Natural killer cell treated with Interleukin-12 subunit alpha and Interleukin-12 subunit beta and Interleukin-15 and Interleukin-18, amount 100 ng/mL, for 72 hours (primary cell): ENCODE measurements at regions not wholly inside any gene's neighbourhood (a gene's known extent, or its start where the extent isn't known, plus 50 kb on each side); places are given as distances from the start of the nearest gene placed in this dataset.

Experiments
- ATAC-seq, 2 donors: fragments of 150-1000 bp; cut with Tn5 transposase in 1 of 2; sonication (Bioruptor Pico), chemical (Tn5 transposase) in 1 of 2; 2 replicates each; pipeline ENCODE4 v1.10.0; 2021
- DNase-seq: peaks from one replicate; pipeline ENCODE4 v3.0.0; 2022; ENCODE audit warnings: low spot score
- H3K27ac Mint-ChIP-seq, 2 donors: 1 replicate in 1 of 2; 2 replicates in 1 of 2; pipeline ENCODE4 v1.8.0; 2022; ENCODE audit warnings: mixed read lengths in 2 of 2, mild to moderate bottlenecking in 1 of 2, moderate library complexity in 1 of 2
- H3K27me3 Mint-ChIP-seq, 2 donors: 1 replicate in 1 of 2; 2 replicates in 1 of 2; pipeline ENCODE4 v1.8.0; 2022; ENCODE audit warnings: mixed read lengths in 2 of 2
- H3K36me3 Mint-ChIP-seq: one replicate; pipeline ENCODE4 v1.8.0; 2022; ENCODE audit warnings: mixed read lengths
- H3K4me1 Mint-ChIP-seq, 2 donors: 1 replicate in 1 of 2; 2 replicates in 1 of 2; pipeline ENCODE4 v1.8.0; 2022; ENCODE audit warnings: low read depth in 2 of 2, mixed read lengths in 2 of 2, mild to moderate bottlenecking in 1 of 2
- H3K4me3 Mint-ChIP-seq: one replicate; pipeline ENCODE4 v1.8.0; 2022; ENCODE audit warnings: mixed read lengths
- H3K9me3 Mint-ChIP-seq: 2 replicates; pipeline ENCODE4 v1.8.0; 2022; ENCODE audit warnings: mixed read lengths

DNA sequence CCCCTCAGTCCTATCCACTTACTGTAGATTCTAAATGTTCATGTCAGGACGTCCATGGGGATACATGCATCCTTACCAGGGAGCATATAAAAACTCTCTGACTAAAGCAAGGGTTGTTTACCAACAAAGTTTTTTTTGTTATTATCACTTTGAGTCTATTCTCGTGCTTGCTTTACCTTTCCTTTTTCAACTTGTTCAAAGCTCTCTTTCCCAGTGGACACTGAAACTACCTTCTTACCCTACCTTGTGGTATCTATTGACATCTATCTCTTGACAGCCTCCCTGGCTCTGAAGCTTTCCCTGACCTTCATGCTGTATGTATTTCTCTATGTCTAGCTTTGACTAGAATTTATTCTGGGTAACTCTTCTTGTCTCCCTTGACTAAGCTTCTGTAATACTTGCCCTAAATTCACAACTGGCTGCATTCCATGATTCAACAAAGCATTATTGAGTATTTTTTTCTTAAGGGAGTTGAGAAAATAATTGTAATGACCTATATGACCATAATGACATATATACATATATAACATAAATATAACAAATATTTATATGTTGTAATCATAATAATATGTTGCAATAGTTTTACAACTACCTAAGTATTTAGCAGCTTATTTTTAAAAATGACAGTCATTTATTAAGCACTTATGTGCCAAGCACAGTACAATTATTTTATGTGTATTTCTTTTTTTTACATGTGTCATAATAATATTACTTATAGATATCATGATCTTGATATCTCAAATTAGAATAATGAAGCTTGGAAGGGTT, 403.4 kb upstream of the SPRY2 start:
- Mint-ChIP-seq H3K9me3 (no peaks in the 10 kb centered on the region), H3K27ac (no peak overlapping the region), H3K36me3 (no peaks in the 10 kb centered on the region), H3K4me1 (no peaks in the 10 kb centered on the region), H3K4me3 (no peak overlapping the region), H3K27me3 (peaks cover 0 to 7% of the 10 kb centered on the region in 2 donors)
- no peak for DNase-seq
- no peak for ATAC-seq

DNA sequence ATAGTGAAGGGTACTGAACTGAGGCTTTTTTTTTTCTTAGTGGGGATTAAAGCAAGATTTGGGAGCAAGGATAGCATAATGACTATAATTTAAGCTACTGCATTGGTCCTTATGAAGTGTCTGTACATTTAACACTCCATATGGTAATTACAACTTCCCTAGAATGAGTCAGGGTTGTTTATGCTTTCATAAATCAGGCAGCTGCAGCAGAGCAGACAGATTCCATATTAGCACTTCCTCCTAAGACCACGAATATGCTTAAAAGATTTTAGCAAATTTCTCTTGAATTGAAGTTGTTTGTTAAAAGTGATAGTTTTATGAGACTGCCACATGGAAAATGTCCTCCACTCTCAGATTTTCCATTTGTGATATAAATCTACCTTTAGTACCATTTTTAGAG, 401.1 kb upstream of the SPRY2 start:
- ATAC-seq = no peak
- H3K9me3 Mint-ChIP-seq = peaks cover 3% of the 10 kb centered on the region
- no peak overlapping the region for H3K4me3 Mint-ChIP-seq
- DNase-seq = no peak
- peaks cover 0 to 2% of the 10 kb centered on the region in 2 donors for H3K27me3 Mint-ChIP-seq
- H3K4me1 Mint-ChIP-seq = no peaks in the 10 kb centered on the region
- H3K36me3 Mint-ChIP-seq = peaks cover 11% of the 10 kb centered on the region
- H3K27ac Mint-ChIP-seq = no peak overlapping the region

DNA sequence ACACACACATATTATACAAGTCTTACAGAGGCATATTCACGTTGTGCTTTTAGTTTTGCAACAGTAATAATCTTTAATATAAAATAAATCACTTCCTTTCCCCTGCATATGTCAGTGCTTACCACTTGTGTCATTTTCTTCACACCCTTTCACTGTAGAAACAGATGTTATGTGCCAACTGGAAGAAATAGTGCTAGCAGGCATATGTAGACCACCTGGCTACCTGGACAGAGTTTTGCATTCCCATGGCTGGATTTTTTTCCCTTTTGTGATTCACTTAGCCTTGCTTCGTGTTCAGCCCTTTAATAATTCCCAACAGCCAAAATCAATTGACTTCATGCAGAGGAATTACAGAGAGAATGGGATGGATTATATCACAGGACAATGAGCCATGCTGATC, 399.1 kb upstream of the SPRY2 start:
- DNase-seq (no peak), ATAC-seq (no peak)
- peaks cover 0 to 2% of the 10 kb centered on the region in 2 donors for H3K27me3 Mint-ChIP-seq
- H3K4me3 Mint-ChIP-seq = no peak overlapping the region
- H3K9me3 Mint-ChIP-seq = peaks cover 3% of the 10 kb centered on the region
- no peaks in the 10 kb centered on the region for H3K4me1 Mint-ChIP-seq
- H3K27ac Mint-ChIP-seq = no peak overlapping the region
- H3K36me3 Mint-ChIP-seq = peaks cover 11% of the 10 kb centered on the region

DNA sequence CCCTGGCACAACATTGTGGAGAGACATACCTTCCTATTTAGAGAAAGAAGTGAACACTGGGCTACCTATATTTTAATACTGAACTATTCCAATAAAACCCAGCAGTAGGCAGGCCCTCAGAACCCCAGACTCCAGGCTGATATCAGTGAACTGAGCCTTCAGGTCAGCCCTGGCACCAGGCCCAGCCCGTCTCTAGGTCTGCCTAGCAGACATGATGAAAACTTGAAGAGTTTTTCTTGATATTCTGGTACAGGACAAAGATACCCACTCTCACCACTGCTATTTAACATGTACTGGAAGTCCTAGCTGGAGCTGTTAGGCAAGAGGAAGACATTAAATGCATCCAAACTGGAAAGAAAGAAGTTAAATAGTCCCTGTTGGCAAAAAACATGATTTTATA, 396.6 kb upstream of the SPRY2 start:
- H3K9me3 Mint-ChIP-seq = peaks cover 3% of the 10 kb centered on the region
- H3K27ac Mint-ChIP-seq = no peak overlapping the region
- H3K4me3 Mint-ChIP-seq = no peak overlapping the region
- peaks cover 11% of the 10 kb centered on the region for H3K36me3 Mint-ChIP-seq
- H3K27me3 Mint-ChIP-seq = peaks cover 0 to 2% of the 10 kb centered on the region in 2 donors
- ATAC-seq (no peak), DNase-seq (no peak)
- H3K4me1 Mint-ChIP-seq = no peaks in the 10 kb centered on the region

DNA sequence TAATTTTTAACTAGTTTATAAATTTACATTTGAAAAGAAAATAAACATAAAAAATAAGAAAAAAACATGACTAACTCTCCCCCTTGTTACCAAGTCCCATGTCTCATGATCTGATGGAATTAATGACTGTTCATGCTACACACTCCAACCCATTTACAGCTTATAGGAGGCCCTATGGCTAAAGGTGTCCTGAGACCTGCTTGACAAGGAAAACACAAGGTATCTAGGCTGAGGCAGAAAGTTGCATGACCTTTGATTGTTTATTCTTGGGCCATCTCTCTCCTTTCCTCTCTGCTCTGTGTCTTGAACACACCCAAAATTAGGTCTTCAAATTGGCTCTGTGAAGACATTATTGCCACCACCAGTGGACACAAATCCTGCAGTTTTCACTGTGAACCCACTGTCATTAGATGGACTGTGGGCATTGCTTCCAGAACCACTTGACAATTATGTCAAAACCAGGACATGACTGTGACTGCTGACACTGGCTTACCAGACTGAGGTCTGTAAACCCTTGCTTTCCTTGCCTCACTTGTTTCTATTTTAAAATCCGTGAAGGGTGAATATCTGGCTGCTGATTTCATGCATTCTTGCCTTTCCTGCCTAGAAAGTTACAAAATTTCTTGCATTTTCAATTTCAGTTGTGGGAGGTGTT, 386.5 kb upstream of the SPRY2 start:
- peaks cover 0 to 8% of the 10 kb centered on the region in 2 donors for H3K4me1 Mint-ChIP-seq
- no peak overlapping the region for H3K4me3 Mint-ChIP-seq
- no peak for ATAC-seq
- H3K27ac Mint-ChIP-seq = no peak overlapping the region
- no peaks in the 10 kb centered on the region for H3K27me3 Mint-ChIP-seq
- DNase-seq = no peak
- H3K9me3 Mint-ChIP-seq = peaks cover 5% of the 10 kb centered on the region
- no peaks in the 10 kb centered on the region for H3K36me3 Mint-ChIP-seq

DNA sequence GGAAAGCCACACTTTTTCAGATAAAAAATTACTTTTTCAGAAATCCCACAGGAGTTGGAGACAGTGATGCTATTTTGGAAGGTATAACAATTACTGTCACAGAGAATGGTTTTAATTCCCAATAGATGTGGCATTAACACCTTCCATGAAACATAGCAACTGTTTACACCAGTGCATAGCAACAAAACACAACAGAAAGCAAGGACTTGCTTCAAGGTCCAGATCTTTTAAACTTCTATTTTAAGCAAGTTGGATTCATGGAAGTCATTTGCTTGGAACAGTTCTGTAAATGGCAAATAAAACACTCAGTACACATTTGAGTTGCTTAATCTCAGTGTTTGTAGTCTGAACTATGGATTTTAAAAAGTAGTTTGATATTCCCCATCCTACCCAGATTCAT, 385.9 kb upstream of the SPRY2 start:
- no peaks in the 10 kb centered on the region for H3K36me3 Mint-ChIP-seq
- peaks cover 5% of the 10 kb centered on the region for H3K9me3 Mint-ChIP-seq
- ATAC-seq = no peak
- no peak overlapping the region for H3K4me3 Mint-ChIP-seq
- H3K27me3 Mint-ChIP-seq = no peaks in the 10 kb centered on the region
- no peak for DNase-seq
- peaks cover 0 to 9% of the 10 kb centered on the region in 2 donors for H3K4me1 Mint-ChIP-seq
- H3K27ac Mint-ChIP-seq = no peak overlapping the region

DNA sequence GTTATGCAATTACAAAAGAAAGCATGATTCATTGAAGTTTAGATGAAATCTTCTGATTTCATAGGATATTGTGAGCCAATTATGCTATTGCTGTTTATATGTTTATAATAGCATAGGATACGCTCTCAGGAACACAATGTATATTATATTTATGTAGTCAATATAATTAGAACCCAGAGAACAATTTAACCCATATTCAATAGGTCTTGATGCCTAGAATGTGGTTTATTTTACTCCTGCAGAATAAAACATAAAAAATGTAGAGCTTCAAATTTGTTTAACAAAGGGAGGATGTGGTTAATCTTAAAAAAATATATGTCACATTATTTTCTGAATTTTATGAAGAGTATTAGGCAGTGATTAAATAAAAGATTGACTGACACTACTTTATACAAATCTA, 380.8 kb upstream of the SPRY2 start:
- Mint-ChIP-seq H3K4me1 (peaks cover 0 to 5% of the 10 kb centered on the region in 2 donors), H3K4me3 (no peak overlapping the region), H3K9me3 (no peaks in the 10 kb centered on the region), H3K27me3 (peaks cover 0 to 2% of the 10 kb centered on the region in 2 donors), H3K36me3 (no peaks in the 10 kb centered on the region), H3K27ac (no peak overlapping the region)
- DNase-seq = no peak
- no peak for ATAC-seq

DNA sequence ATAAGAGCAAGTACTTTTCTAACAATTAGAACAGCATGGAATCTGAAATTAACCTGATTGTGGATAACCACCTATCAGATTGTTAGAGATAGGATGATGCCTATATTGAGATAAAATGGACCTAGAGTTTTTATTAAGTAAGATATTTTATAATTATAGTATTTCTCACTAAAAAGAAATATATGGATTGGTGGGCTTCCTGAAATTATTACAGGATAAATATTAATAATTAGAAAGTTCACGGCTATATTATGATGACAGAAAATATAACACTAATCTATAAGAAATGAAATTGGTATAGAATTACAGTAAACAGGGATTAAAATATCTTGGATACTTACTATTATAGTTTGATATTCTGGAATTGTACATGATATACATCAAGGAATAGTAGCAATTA, 378.0 kb upstream of the SPRY2 start:
- Mint-ChIP-seq H3K4me3 (no peak overlapping the region), H3K4me1 (peaks cover 0 to 5% of the 10 kb centered on the region in 2 donors), H3K36me3 (no peaks in the 10 kb centered on the region), H3K27me3 (peaks cover 0 to 2% of the 10 kb centered on the region in 2 donors), H3K9me3 (peaks cover 3% of the 10 kb centered on the region), H3K27ac (no peak overlapping the region)
- DNase-seq = no peak
- no peak for ATAC-seq

DNA sequence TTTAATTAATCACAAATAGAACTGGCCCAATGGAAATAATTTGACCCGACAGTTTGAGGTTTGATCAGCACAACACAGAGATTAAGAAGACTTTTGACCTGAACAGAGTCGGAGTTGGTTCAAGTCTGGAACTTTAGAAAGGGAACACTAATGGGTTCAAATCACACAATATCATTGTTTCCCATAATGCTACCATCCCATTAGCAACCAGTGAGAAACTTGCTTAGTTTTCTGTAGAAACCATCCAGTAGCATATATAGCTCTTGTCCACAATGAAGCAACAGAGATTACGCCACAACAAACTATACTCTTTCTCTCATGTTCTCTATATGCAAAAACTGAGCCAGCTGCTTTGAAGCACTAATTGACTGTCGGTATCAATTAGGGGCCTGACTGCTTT, 376.9 kb upstream of the SPRY2 start:
- Mint-ChIP-seq H3K36me3 (peaks cover 8% of the 10 kb centered on the region), H3K27ac (no peak overlapping the region), H3K4me3 (no peak overlapping the region), H3K4me1 (peaks cover 0 to 3% of the 10 kb centered on the region in 2 donors), H3K9me3 (peaks cover 6% of the 10 kb centered on the region), H3K27me3 (peaks cover 0 to 2% of the 10 kb centered on the region in 2 donors)
- DNase-seq (no peak), ATAC-seq (no peak)

DNA sequence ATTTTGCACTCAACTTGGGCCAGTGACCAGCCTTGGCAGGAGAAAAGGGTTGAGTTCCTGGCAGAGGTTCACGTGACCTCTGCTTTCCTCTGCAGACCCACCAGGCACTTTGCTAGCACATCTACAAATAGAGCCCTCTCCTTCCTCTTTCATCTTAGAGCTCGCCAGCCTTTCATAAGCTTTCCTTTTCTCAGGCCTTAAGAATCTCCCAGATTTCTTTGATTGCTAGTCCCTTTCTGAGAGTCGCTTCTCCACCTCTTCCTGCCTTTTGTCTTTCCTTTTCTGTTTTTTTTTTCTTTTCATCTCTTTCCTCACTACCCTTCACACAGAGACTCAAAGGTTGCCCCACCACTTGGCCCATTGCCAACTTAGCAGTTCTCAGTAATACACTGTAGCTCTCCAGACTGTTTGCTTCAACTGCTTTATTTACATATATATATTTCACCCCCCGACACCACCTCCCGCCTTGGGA, 375.7 kb upstream of the SPRY2 start:
- DNase-seq = no peak
- Mint-ChIP-seq H3K4me1 (no peaks in the 10 kb centered on the region), H3K27me3 (peaks cover 0 to 2% of the 10 kb centered on the region in 2 donors), H3K4me3 (no peak overlapping the region), H3K36me3 (peaks cover 8% of the 10 kb centered on the region), H3K27ac (no peak overlapping the region), H3K9me3 (peaks cover 6% of the 10 kb centered on the region)
- ATAC-seq = no peak

DNA sequence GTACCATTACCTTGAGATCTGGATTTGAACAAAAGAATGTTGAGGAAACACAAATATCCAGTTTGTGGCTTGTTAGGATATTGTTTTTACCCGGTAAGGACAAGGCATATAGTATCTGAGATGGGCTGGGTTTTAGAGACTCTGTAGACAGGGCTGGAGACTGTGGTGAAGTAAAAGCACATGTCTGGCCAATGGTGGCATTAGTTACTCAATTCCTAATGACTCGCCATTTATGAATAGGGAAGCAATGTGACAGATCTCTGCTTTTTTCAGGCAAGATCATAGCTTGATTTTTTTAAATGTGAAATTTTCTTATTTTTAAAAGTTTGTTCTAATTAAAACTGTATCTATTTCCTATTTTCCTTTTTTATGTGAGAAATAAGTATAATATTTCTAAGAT, 371.1 kb upstream of the SPRY2 start:
- DNase-seq = no peak
- Mint-ChIP-seq H3K4me1 (no peaks in the 10 kb centered on the region), H3K27me3 (peaks cover 0 to 2% of the 10 kb centered on the region in 2 donors), H3K9me3 (peaks cover 6% of the 10 kb centered on the region), H3K36me3 (peaks cover 8% of the 10 kb centered on the region), H3K27ac (no peak overlapping the region), H3K4me3 (no peak overlapping the region)
- ATAC-seq = no peak

DNA sequence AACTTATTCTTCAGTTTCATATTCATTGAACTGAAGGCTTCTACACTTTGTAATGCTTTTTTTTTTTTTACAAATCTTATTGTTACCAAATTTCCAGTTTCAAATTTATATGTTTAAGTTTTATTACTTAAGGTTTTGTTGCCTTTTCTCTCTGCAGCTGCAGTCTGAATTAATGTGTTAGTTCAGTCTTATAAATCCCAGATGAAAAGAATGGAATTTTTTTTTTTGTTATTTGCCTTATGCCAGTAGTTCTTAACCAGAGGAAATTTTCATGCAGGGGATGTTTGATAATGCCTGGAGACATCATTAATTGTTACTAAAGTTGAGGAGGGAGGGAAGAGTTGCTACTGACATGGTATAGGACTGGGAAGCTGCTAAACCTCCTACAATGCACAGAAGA, 367.9 kb upstream of the SPRY2 start:
- H3K4me1 Mint-ChIP-seq = no peaks in the 10 kb centered on the region
- DNase-seq (no peak), ATAC-seq (no peak)
- H3K27me3 Mint-ChIP-seq = peaks cover 0 to 2% of the 10 kb centered on the region in 2 donors
- H3K27ac Mint-ChIP-seq = no peak overlapping the region
- H3K4me3 Mint-ChIP-seq = no peak overlapping the region
- peaks cover 7% of the 10 kb centered on the region for H3K36me3 Mint-ChIP-seq
- H3K9me3 Mint-ChIP-seq = peaks cover 2% of the 10 kb centered on the region

DNA sequence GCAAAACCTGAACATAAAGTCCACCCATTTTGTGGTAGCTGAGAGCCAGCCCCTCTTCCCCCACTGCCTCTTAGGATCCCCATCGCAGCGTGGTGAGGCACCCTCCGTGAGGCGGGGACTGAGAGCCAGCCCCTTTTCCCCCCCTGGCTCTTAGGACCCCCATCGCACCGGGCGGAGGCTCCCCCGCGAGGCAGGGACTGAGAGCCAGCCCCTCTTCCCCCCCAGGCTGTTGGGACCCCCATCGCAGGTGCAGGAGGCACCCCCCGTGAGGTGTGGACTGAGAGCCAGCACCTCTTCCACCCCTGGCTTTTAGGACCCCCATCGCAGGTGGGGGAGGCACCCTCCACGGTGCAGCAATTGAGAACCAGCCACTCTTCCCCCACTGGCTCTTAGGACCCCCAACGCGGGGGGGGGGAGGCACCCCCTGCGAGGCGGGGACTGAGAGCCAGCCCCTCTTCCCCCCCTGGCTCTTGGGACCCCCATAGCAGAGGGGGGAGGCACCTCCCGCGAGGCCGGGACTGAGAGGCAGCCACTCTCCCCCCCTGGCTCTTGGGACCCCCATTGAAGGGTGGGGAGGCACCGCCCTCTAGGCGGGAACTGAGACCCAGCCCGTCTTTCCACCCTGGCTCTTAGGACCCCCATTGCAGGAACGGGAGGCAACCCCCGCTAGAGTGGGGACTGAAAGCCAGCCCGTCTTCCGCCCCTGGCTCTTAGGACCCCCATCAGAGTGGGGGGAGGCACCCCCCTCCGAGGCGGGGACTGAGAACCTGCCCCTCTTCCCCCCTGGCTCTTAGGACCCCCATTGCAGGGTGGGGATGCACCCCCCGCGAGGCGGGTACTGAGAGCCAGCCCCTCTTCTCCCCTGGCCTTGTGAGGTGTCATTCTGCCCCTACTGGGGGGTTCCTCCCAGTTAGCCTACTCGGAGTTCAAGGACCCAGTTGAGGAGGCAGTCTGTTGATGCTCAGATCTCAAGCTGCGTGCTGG, 366.4 kb upstream of the SPRY2 start:
- peaks cover 1% of the 10 kb centered on the region for H3K36me3 Mint-ChIP-seq
- peaks cover 0 to 2% of the 10 kb centered on the region in 2 donors for H3K27me3 Mint-ChIP-seq
- ATAC-seq (no peak), DNase-seq (no peak)
- no peak overlapping the region for H3K4me3 Mint-ChIP-seq
- no peak overlapping the region for H3K27ac Mint-ChIP-seq
- no peaks in the 10 kb centered on the region for H3K4me1 Mint-ChIP-seq
- peaks cover 1% of the 10 kb centered on the region for H3K9me3 Mint-ChIP-seq

DNA sequence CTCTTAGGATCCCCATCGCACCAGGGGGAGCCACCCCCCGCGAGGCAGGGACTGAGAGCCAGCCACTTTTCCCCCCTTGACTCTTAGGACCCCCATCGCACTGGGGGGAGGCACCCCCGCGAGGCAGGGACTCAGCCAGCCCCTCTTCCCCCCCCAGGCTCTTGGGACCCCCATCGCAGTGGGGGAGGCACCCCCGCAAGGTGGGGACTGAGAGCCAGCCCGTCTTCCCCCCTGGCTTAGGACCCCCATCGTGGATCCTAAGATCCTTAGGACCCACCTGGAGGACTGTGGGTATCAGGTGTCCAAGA, 365.2 kb upstream of the SPRY2 start:
- no peaks in the 10 kb centered on the region for H3K4me1 Mint-ChIP-seq
- no peak overlapping the region for H3K27ac Mint-ChIP-seq
- H3K27me3 Mint-ChIP-seq = peaks cover 0 to 2% of the 10 kb centered on the region in 2 donors
- H3K4me3 Mint-ChIP-seq = no peak overlapping the region
- DNase-seq = no peak
- no peak for ATAC-seq
- H3K9me3 Mint-ChIP-seq = peaks cover 5% of the 10 kb centered on the region
- peaks cover 5% of the 10 kb centered on the region for H3K36me3 Mint-ChIP-seq
